ENCODE measurements at regions not wholly inside any gene's neighbourhood (a gene's known extent, or its start where the extent isn't known, plus 50 kb on each side); places are given as distances from the start of the nearest gene placed in this dataset.
"Not testable (repeated sequence)": the region's sequence is repeated elsewhere in the genome, so short reads cannot be mapped to it uniquely, and the experiment has no call there.

DNA sequence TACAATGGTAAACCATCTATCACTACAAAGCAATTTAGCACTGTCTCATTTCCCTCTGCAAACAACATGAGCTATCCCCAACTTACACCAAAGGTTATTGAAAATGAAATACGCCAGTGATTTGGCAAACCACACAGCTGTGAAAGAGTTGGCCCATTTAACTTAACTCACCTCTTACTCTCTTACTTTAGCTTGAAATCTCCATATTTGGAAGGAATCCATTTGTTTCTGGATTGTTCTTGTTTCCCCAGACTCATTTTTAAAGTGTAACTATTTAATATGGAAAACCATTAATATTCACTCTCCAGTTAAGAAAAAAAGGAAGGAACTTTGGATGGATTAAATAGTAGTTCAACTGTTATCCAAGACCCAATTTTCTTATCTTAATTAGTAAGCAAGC is 93.7 kb upstream of the TRIB2 start:
- Histone ChIP-seq H3K9me3 (replicated peaks) (no peaks in the 10 kb centered on the region), H3K4me3 (no peak overlapping the region), H3K36me3 (no peaks in the 10 kb centered on the region), H3K27me3 (replicated peaks) (no peaks in the 10 kb centered on the region), H3K27ac (no peak overlapping the region), H3K4me1 (replicated peaks) (no peaks in the 10 kb centered on the region)
- no peak for DNase-seq (ENCODE audit: low read depth in 1 of 2, low spot score in 2 of 2)

DNA sequence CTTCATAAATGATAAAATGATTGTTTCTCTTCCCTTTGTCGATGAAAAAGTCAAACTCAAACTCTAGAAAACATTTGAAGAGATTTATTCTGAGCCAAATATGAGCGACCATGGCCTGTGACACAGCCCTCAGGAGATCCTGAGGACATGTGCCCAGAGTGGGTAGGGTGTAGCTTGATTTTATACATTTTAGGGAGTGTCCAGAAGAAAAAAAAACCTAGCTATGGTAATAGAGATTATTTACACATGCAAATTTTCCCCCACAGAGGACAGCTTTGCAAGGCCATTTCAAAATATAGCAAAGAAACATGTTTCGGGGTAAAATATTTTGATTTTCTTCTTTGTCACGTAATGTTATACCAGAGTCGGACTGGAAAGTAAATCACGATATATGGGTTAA is 92.4 kb upstream of the TRIB2 start:
- no peaks in the 10 kb centered on the region for H3K9me3 ChIP-seq (replicated peaks)
- no peak overlapping the region for H3K27ac ChIP-seq
- DNase-seq (ENCODE audit: low read depth in 1 of 2, low spot score in 2 of 2), result no peak
- no peaks in the 10 kb centered on the region for H3K27me3 ChIP-seq (replicated peaks)
- no peaks in the 10 kb centered on the region for H3K4me1 ChIP-seq (replicated peaks)
- no peaks in the 10 kb centered on the region for H3K36me3 ChIP-seq
- H3K4me3 ChIP-seq, result no peak overlapping the region

- no peak for DNase-seq (ENCODE audit: low read depth in 1 of 2, low spot score in 2 of 2)
- Histone ChIP-seq H3K27me3 (replicated peaks) (no peaks in the 10 kb centered on the region), H3K27ac (no peak overlapping the region), H3K9me3 (replicated peaks) (no peaks in the 10 kb centered on the region), H3K4me1 (replicated peaks) (no peaks in the 10 kb centered on the region), H3K4me3 (no peak overlapping the region), H3K36me3 (no peaks in the 10 kb centered on the region)
Measured at GRCh38 chr2:12624905-12625598, 91.7 kb upstream of the TRIB2 start.

- not testable (repeated sequence) for H3K27ac ChIP-seq; DNase-seq (ENCODE audit: low read depth in 1 of 2, low spot score in 2 of 2); H3K4me1 ChIP-seq (replicated peaks); H3K9me3 ChIP-seq (replicated peaks); H3K27me3 ChIP-seq (replicated peaks); H3K36me3 ChIP-seq; H3K4me3 ChIP-seq
Measured at GRCh38 chr2:12628541-12628940, 88.2 kb upstream of the TRIB2 start.

- Histone ChIP-seq H3K4me1 (replicated peaks) (peaks cover 5% of the 10 kb centered on the region; the same call in 1 of the 2 replicates), H3K27ac (no peak overlapping the region), H3K36me3 (no peaks in the 10 kb centered on the region), H3K4me3 (no peak overlapping the region), H3K9me3 (replicated peaks) (no peaks in the 10 kb centered on the region), H3K27me3 (replicated peaks) (no peaks in the 10 kb centered on the region)
- peak in 1 of 2 experiments; percentile 9 for DNase-seq (ENCODE audit: low read depth in 1 of 2, low spot score in 2 of 2)
Measured at GRCh38 chr2:12636837-12637581, 79.7 kb upstream of the TRIB2 start.

- Histone ChIP-seq H3K9me3 (replicated peaks) (no peaks in the 10 kb centered on the region), H3K36me3 (no peaks in the 10 kb centered on the region), H3K4me1 (replicated peaks) (peaks cover 5% of the 10 kb centered on the region; the same call in 1 of the 2 replicates), H3K27me3 (replicated peaks) (no peaks in the 10 kb centered on the region), H3K27ac (no peak overlapping the region), H3K4me3 (no peak overlapping the region)
- no peak for DNase-seq (ENCODE audit: low read depth in 1 of 2, low spot score in 2 of 2)
Measured at GRCh38 chr2:12637754-12638153, 79.0 kb upstream of the TRIB2 start.

DNA sequence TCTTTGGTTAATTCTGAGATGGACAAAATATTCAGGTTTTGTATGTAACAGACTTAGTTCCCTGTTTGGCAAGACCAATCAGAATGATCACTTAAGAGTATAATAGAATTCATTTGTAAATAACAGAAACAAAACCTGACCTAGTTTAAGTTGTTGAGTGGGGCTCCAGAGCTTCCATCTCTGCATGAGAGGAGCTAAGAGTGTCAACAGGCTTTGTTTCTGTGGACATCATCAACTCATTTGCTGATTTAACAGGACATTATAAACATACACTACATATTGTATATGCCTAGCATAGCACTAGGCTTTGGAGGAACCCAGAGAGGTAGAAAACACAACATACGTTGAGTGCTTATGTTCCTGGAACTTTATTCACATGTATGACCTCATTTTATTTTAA is 75.3 kb upstream of the TRIB2 start:
- H3K4me3 ChIP-seq, result no peak overlapping the region
- no peak overlapping the region for H3K27ac ChIP-seq
- no peaks in the 10 kb centered on the region for H3K36me3 ChIP-seq
- DNase-seq (ENCODE audit: low read depth in 1 of 2, low spot score in 2 of 2), result no peak
- no peaks in the 10 kb centered on the region for H3K27me3 ChIP-seq (replicated peaks)
- H3K4me1 ChIP-seq (replicated peaks), result peaks cover 5% of the 10 kb centered on the region; the same call in 1 of the 2 replicates
- no peaks in the 10 kb centered on the region for H3K9me3 ChIP-seq (replicated peaks)

GRCh38 chr2:12642332-12642731 is 74.4 kb upstream of the TRIB2 start:
- Histone ChIP-seq H3K4me3 (no peak overlapping the region), H3K9me3 (replicated peaks) (no peaks in the 10 kb centered on the region), H3K4me1 (replicated peaks) (no peaks in the 10 kb centered on the region; the same call in 1 of the 2 replicates), H3K27me3 (replicated peaks) (no peaks in the 10 kb centered on the region), H3K36me3 (no peaks in the 10 kb centered on the region), H3K27ac (no peak overlapping the region)
- DNase-seq (ENCODE audit: low read depth in 1 of 2, low spot score in 2 of 2), result no peak

DNA sequence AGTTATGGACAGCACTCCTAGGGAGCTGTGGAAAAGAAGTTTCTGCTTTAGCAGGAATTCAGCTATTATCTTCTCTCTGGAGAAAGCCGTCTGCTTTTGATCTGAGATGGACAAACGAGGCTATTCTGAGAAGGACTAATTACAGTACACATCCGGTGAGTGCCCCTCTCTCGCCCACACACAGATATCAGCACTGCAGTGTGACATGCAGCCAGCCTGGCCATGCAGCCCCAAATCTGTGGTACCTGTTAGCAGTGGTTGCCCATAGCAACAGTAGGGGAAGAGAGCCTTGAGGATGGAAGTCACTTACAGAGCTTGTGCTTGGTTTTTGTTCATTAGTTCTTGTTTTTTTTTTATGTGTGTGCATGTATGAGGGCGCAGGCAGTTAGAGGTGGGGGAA is 73.9 kb upstream of the TRIB2 start:
- no peak overlapping the region for H3K4me3 ChIP-seq
- no peaks in the 10 kb centered on the region for H3K27me3 ChIP-seq (replicated peaks)
- no peak for DNase-seq (ENCODE audit: low read depth in 1 of 2, low spot score in 2 of 2)

DNA sequence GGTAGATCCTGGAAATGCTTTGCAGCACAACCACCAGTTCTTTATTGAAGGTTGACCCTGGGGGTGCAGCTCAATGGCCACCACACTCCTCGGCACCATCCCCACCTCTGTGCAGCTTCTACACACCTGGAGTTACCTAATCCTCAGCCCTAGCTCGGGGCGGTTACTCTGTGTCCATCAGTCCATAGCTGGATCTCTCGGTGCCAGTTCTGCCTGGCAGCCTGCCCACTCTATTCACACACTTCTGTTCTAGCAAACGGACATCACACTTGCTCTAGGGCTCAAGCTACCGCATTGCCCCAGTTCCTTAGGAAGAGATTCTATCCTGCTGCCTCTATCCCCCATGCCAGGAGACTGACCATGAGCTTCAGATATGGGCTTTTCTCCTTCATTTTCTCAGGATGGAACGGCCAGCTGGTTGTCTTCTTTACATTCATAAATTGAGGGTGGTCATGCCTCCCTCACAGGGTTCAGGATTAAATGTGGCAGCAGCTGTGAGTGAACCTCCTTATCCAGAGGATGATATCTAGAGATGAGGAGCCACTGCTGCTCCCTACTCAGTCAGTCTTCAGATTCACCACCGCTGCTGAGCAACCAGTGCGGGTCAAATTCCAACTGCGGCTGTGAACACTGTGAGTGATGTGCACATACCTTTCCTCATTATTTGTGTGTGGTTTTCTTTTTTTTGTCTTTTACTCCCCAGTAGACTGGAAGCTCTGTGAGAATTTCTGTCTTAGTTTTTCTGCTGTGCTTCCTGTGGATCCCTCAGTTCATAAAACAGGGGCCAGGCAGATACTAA is 66.9 kb upstream of the TRIB2 start:
- no peaks in the 10 kb centered on the region for H3K27me3 ChIP-seq (replicated peaks)
- H3K36me3 ChIP-seq, result no peaks in the 10 kb centered on the region
- no peaks in the 10 kb centered on the region for H3K9me3 ChIP-seq (replicated peaks)
- no peak overlapping the region for H3K4me3 ChIP-seq
- H3K4me1 ChIP-seq (replicated peaks), result peaks cover 15% of the 10 kb centered on the region
- DNase-seq (ENCODE audit: low read depth in 1 of 2, low spot score in 2 of 2), result no peak
- H3K27ac ChIP-seq, result no peak overlapping the region

More for the DNA sequence above, 73.9 kb upstream of the TRIB2 start:
- H3K27ac ChIP-seq, result no peak overlapping the region
- H3K9me3 ChIP-seq (replicated peaks), result no peaks in the 10 kb centered on the region
- no peaks in the 10 kb centered on the region for H3K36me3 ChIP-seq
- no peaks in the 10 kb centered on the region; the same call in 1 of the 2 replicates for H3K4me1 ChIP-seq (replicated peaks)

DNA sequence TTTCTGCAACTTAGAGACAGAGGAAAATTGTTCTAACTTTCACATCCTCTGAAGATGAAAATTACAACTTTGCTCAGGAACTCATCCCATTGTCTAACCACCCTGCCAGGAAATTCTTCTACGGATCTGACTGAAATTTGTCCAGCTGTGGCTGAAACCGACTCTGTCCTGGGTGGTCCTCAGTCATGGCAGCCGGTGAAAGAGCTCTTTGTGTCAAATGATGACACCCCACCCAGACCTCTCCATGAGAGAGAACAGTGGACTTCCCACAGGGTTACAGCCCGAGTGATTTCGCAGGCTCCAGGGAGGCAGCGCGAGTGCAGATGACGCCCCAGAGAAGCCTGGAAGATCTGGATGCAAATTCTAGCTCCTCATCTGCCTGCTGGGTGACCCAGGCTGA is 65.1 kb upstream of the TRIB2 start:
- H3K36me3 ChIP-seq, result no peaks in the 10 kb centered on the region
- no peaks in the 10 kb centered on the region for H3K27me3 ChIP-seq (replicated peaks)
- H3K27ac ChIP-seq, result peak overlapping the region; percentile 48; the same call in 1 of the 2 replicates
- peaks cover 15% of the 10 kb centered on the region for H3K4me1 ChIP-seq (replicated peaks)
- peak; percentile 63 to 70 for DNase-seq (ENCODE audit: low read depth in 1 of 2, low spot score in 2 of 2)
- H3K4me3 ChIP-seq, result no peak overlapping the region
- H3K9me3 ChIP-seq (replicated peaks), result no peaks in the 10 kb centered on the region

- Histone ChIP-seq H3K4me1 (replicated peaks) (peaks cover 15% of the 10 kb centered on the region), H3K4me3 (no peak overlapping the region), H3K27me3 (replicated peaks) (no peaks in the 10 kb centered on the region), H3K36me3 (no peaks in the 10 kb centered on the region), H3K27ac (no peak overlapping the region), H3K9me3 (replicated peaks) (no peaks in the 10 kb centered on the region)
- no peak for DNase-seq (ENCODE audit: low read depth in 1 of 2, low spot score in 2 of 2)
Measured at GRCh38 chr2:12652723-12653122, 64.0 kb upstream of the TRIB2 start.

- Histone ChIP-seq H3K9me3 (replicated peaks) (no peaks in the 10 kb centered on the region), H3K27ac (no peak overlapping the region), H3K4me1 (replicated peaks) (0 out of 2 replicates have a peak, but pooled peaks cover under 1% of the 10 kb centered on the region), H3K4me3 (no peak overlapping the region), H3K27me3 (replicated peaks) (no peaks in the 10 kb centered on the region), H3K36me3 (no peaks in the 10 kb centered on the region)
- no peak for DNase-seq (ENCODE audit: low read depth in 1 of 2, low spot score in 2 of 2)
Measured at GRCh38 chr2:12657560-12657959, 59.2 kb upstream of the TRIB2 start.
